Right lobe of liver (tissue), 6 donors: ENCODE measurements at regions not wholly inside any gene's neighbourhood (a gene's known extent, or its start where the extent isn't known, plus 50 kb on each side); places are given as distances from the start of the nearest gene placed in this dataset.

Experiments
- ATAC-seq, 4 donors: fragments of 200-7000 bp; cut with Tn5 transposase; one replicate each; pipeline ENCODE4 v1.9.1; 2020; ENCODE audit warnings: mild to moderate bottlenecking in 4 of 4, moderate library complexity in 4 of 4
- DNase-seq, 3 donors: peaks; one replicate each; pipeline ENCODE4 v3.0.0-alpha.2; 2020
- H3K27ac ChIP-seq, 3 donors: fragments of 200-600 bp; one replicate each; pipeline ENCODE4 v1.8.0; 2022
- H3K27me3 ChIP-seq, 2 donors: fragments of 200-600 bp; one replicate each; pipeline ENCODE4 v1.8.0; 2022
- H3K36me3 ChIP-seq, 4 donors: fragments of 200-600 bp; sonication (generic) in 1 of 4; one replicate each; pipeline versions ENCODE4 v1.5.1 to v1.8.0; 2017 to 2022; ENCODE audit warnings: control low read depth in 1 of 4
- H3K4me1 ChIP-seq, 4 donors: fragments of 200-600 bp; sonication (generic) in 1 of 4; one replicate each; pipeline versions ENCODE4 v1.5.1 to v1.8.0; 2017 to 2022; ENCODE audit warnings: control low read depth in 1 of 4
- H3K4me3 ChIP-seq, 3 donors: fragments of 200-600 bp; one replicate each; pipeline ENCODE4 v1.8.0; 2022
- H3K9me3 ChIP-seq, 4 donors: fragments of 200-600 bp; sonication (generic) in 1 of 4; one replicate each; pipeline versions ENCODE4 v1.5.1 to v1.8.0; 2017 to 2022; ENCODE audit warnings: control low read depth in 1 of 4
- CTCF ChIP-seq, 4 donors: fragments of 200-600 bp in 3 of 4; fragments of 450-650 bp in 1 of 4; IDR thresholded peaks; one replicate each; pipeline versions ENCODE4 v1.5.1 to v1.8.0; 2016 to 2022; ENCODE audit warnings: antibody characterized with exemption in 4 of 4, mild to moderate bottlenecking in 2 of 4
- POLR2A ChIP-seq: fragments of 450-650 bp; IDR thresholded peaks from one replicate; pipeline ENCODE4 v1.6.1; 2017; ENCODE audit warnings: antibody characterized with exemption, mild to moderate bottlenecking
- WGBS: methylation state at CpG from one replicate; pipeline ENCODE4 v1.1.6; 2018; ENCODE audit warnings: low coverage, low lambda C conversion rate; ENCODE audit not compliant: insufficient coverage; ENCODE audit errors: missing lambda C conversion rate; 5-methylcytosine and 5-hydroxymethylcytosine counted together
- intact Hi-C, 2 donors: fragments of 100-400 bp; cut with DNase I; formaldehyde crosslinking; loops; one replicate each; pipeline versions ENCODE4 v1.11.2 to v1.14.1; 2022
- donor health status: DM: no; HTN: yes; CAD: no.
- donor health status: DM: no; HTN: no; CAD: no.
- donor health status: DM: no; HTN: no; CAD: no.
- donor health status: DM: no; HTN: yes; CAD: no.
- donor health status: DM: no; HTN: yes; CAD: no.

GRCh38 chr5:1974501-1975405, 92.0 kb upstream of the IRX4 start:
- Histone ChIP-seq H3K36me3 (no peaks in the 10 kb centered on the region), H3K27ac (no peak overlapping the region), H3K4me1 (no peaks in the 10 kb centered on the region), H3K27me3 (no peaks in the 10 kb centered on the region), H3K9me3 (no peaks in the 10 kb centered on the region), H3K4me3 (no peak overlapping the region)
- TF ChIP-seq POLR2A (no peak), CTCF (IDR thresholded peaks at IDR 0.05) (no peak)
- no peak for DNase-seq
- 66% methylated on average over 8 of the region's 18 CpGs for WGBS
- intact Hi-C loops, result no loop called here
- no peak for ATAC-seq

- no peak overlapping the region for H3K27ac ChIP-seq
- no peak for TF ChIP-seq POLR2A
- TF ChIP-seq CTCF (IDR thresholded peaks at IDR 0.05), result no peak
- DNase-seq, result no peak
- no peaks in the 10 kb centered on the region for H3K4me1 ChIP-seq
- intact Hi-C loops, result no loop called here
- no peaks in the 10 kb centered on the region for H3K9me3 ChIP-seq
- WGBS, result 57% methylated on average over 6 of the region's 6 CpGs
- no peak overlapping the region for H3K4me3 ChIP-seq
- no peaks in the 10 kb centered on the region for H3K27me3 ChIP-seq
- H3K36me3 ChIP-seq, result no peaks in the 10 kb centered on the region
- no peak for ATAC-seq
Measured at GRCh38 chr5:1974081-1974480, 91.4 kb upstream of the IRX4 start.

- H3K27ac ChIP-seq, result no peak overlapping the region
- no peaks in the 10 kb centered on the region for H3K4me1 ChIP-seq
- intact Hi-C loops, result no loop called here
- no peak for TF ChIP-seq POLR2A
- no peak for TF ChIP-seq CTCF (IDR thresholded peaks at IDR 0.05)
- H3K36me3 ChIP-seq, result no peaks in the 10 kb centered on the region
- no peak overlapping the region for H3K4me3 ChIP-seq
- 58% methylated on average over 20 of the region's 21 CpGs for WGBS
- DNase-seq (no peak), ATAC-seq (no peak)
- no peaks in the 10 kb centered on the region for H3K9me3 ChIP-seq
- no peaks in the 10 kb centered on the region for H3K27me3 ChIP-seq
Measured at GRCh38 chr5:1973391-1974013, 90.8 kb upstream of the IRX4 start.

- intact Hi-C loops, result no loop called here
- Histone ChIP-seq H3K27ac (no peak overlapping the region), H3K27me3 (no peaks in the 10 kb centered on the region), H3K9me3 (no peaks in the 10 kb centered on the region), H3K36me3 (no peaks in the 10 kb centered on the region), H3K4me1 (no peaks in the 10 kb centered on the region), H3K4me3 (no peak overlapping the region)
- TF ChIP-seq POLR2A (no peak), CTCF (IDR thresholded peaks at IDR 0.05) (no peak)
- DNase-seq, result no peak
- ATAC-seq, result no peak
- 75% methylated on average over 9 of the region's 13 CpGs for WGBS
Measured at GRCh38 chr5:1971944-1972343, 89.2 kb upstream of the IRX4 start.
